ENCODE measurements at regions not wholly inside any gene's neighbourhood (a gene's known extent, or its start where the extent isn't known, plus 50 kb on each side); places are given as distances from the start of the nearest gene placed in this dataset.
"Not testable (repeated sequence)": the region's sequence is repeated elsewhere in the genome, so short reads cannot be mapped to it uniquely, and the experiment has no call there.

DNA sequence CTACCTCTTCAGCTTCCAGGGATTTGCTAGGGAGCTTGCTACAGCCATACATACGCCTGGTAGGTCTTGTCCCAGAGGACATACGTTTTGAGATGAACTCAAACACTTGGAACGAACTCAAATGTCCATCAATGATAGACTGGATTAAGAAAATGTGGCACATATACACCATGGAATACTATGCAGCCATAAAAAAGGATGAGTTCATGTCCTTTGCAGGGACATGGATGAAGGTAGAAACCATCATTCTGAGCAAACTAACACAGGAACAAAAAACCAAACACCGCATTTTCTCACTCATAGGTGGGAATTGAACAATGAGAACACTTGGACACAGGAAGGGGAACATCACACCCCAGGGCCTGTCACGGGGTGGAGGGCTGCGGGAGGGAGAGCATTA lies 68.6 kb upstream of the SGK1 start:
- DNase-seq, result not testable (repeated sequence)

DNA sequence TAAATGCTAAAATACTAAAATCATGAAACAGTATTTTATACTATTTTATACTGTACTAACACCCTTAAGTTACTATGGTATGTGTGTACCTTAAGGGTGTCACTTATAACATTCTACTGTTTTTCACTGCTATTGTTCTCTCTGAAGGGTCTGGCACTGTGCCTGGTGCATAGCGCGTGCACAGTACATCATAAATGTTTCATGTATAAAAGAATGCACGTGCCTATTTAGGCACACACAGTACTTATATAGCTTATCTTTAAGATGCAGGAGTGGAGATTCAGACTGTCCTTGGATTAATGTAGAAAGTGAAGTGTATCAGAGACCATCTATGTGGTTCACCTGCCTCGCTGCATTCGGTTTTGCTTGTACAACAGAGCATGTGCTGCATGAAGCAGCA lies 64.0 kb upstream of the SGK1 start:
- no peak for DNase-seq

DNA sequence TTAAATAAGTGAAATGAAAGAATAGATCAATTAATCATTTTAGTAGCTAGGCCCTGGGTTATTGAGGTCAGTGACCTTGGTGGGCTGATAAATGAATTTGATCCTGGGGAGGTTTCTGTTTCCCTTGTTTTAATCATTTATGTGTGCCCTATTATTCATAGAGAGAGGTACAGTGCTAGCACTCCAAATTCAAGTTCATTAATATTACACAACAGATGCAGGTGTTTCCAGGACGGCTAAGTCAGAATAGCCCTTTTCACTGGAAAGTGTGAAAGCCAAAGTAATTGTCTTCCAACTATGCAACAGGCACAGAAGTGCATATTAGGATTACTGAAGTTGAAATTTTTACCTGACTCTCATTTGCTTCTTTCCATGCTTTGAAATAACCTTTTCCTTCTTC lies 61.7 kb upstream of the SGK1 start:
- no peak for DNase-seq

DNA sequence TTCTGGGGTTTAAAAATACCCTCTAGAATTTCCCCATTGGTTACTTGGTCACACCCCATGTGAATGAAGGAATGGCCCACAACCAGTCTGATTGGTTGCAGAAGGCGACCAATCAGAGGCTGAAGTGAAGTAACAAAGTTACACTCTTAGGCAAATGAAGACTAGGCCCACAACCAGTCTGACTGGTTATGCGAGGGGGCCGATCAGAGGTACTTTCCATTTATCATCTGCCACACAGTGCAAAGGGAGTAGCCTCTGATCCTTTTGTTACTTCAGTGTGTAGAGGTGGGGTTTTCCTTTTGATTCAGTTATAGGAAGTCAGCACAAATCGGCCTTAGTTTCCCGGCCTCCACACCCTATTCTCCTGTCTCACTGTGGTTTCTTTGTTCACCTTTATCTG lies 61.2 kb upstream of the SGK1 start:
- DNase-seq, result no peak

DNA sequence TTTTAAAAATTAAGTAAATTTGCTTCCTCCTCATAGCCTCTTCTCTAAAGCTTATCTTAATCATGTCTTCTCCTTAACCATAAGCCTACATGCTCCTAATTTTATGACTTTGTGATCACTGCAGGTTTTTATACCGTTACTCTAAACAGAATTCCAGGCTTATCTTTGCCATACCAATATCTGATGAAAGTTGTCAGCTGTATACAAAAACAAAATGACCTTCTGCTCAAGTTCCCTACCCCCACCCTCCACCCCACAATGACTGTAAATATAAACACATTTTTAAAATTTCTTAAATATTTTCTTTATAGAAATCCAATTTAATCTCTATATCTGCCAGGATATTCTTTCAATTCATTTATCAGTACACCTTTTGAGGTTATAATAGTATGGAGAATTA lies 60.5 kb upstream of the SGK1 start:
- DNase-seq, result no peak

DNA sequence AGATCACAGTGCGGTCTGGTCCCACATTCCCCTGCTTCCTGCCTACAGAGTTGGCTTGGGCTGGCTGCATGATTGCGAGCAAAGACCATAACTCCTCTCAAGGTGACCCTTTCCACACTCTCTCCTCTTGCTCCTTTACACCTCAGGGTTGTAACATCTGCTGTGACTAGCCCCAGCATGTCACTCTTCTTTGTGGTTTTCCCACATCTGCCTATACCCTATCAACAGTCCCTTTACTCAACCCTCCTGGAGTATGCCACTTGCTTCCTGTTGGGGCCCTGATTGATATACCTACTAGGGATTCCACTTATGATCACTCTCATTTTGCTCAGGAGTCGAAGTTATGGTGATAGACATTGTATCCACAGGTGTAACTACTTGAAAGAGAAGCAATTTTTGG lies 58.9 kb upstream of the SGK1 start:
- DNase-seq, result no peak

DNA sequence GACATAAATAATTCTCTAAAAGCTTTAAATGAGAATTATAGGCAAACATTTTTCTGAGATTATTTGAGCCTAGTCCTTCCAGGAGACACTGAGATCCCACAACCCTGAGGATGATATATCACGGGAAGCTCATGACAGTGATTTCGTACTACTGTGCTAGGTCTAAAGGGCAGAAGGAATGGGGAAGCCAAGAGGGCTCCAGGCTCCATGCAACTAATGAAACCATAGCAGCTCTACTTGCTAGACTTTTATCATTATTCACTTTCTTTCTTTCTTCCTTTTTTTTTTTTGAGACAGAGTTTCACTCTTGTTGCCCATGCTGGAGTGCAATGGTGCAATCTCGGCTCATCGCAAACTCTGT lies 57.3 kb upstream of the SGK1 start:
- DNase-seq, result no peak

DNA sequence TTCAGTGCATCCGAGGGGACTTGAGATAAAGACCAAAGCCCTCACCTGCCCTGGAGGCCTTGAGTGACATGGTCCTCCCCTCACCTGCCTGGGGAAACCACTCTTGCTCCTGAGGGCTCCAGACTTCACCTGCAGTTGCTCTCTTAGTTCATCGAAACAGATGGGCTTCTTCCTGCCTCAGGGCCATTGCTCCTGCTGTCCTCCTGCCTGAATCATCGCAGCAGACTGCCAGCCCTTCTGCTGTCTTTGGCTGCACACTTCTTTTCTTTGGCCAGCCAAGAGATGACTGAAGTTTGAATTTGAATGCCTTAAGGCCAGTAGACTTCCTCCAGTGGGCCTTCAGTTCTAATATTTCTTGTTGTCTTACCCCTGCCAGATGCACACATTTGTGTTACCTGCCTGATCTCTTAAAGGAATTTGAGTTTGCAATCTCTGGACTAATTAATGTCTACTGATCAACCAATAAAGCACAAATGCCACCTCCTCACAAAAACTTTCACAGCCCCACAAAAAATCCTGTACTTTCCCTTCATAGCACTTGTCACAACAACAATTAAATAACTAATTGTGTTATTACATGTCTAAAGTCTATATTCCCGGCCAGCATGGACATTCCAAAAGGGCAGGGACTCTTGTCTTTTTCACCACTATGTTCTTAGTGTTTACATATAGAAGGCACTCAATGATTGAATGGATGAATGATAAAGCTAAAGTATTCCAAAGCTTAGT lies 56.7 kb upstream of the SGK1 start:
- no peak for DNase-seq

DNA sequence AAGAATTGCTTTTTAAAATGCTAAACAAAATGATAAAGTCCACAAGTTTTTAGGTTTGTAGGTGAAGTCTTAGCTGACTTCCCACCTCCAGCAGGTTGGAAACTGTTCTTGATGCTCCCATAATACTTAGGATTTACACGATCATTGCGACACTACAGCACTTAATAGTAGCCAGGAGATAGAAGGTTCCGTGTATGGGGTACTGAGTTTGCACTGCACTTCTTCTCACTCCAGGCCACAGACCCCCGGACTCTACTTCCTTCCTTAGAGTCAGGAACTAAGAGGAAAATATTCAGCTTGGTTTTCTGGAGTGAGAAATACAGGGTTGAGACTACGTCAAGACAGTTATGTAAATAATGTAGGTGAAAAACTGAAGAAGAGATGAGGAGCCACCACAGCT lies 56.1 kb upstream of the SGK1 start:
- no peak for DNase-seq

DNA sequence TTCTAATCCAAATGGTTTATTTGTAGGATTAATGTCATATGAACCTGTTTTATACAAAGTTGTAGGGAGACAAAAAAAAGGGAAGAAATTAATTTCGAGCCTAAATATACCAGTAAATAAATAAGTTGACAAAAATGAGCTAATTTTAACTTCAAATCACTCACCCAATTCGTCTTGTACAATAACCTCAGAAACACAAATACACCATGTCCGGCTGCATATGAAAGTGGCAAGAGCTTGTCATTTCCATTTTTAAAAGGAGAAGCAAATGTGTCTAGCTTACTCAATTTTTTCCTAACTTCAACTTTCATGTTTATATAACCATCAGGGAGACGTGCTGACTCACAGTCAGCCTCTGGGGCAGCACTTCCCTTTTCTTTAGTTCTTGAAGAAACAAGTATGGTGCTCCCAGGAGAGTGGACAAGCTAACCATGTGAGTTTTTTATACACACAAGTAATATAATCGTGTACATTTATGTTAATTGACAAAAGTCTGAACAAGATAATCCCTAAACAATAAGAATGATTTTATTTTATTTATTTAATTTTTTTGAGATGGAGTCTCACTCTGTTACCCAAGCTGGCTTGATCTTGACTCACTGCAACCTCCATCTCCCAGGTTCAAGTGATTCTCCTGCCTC lies 55.5 kb upstream of the SGK1 start:
- no peak for DNase-seq

DNA sequence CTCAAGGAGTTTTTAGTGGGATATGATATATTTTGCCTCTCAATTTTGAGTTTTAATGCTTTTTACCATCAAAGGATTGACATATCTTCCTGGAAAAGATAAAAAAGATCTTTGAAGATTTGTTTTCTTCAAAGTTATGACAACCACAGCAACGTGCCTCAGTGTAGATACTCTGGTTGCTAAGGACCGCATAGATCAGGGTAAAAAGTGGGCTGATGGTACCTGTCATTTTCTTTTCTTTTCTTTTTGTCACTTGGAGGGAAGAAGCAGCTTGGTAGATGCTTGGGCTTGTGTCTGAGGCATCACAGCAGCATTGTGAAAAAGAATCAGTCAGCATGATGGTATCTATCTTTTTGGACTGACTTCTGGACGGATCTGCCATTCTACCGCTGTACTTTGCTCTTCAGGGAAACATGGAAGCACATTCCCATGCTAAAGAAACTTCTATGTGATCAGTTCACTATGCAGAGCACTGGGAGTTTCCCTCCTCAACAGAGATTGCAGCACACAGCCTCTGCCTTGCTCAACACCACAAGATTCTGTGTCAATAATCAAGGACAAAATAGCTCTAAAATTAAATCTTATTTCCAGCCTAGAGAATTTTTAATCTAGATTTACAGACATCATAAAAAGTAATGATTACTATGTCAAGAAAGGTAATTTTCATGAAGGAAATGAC lies 54.8 kb upstream of the SGK1 start:
- no peak for DNase-seq

DNA sequence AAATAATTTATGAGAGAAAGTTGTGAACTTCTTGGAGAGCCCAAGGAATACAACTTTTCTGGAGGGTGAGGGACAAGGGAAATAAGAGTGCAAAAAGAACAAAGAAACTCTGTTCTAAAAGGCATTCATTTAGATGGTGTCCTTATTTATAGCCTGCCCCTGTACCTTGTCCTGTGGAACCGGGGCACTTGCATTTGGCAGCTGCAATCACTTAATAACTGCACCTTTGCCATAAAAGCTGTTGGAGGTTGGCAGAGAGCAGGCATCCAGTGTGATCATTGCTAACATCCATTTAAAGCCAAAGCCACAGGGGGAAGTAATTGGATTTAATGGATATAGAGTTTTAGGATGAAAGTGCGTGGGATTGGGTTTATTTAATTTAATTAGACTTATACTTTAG lies 50.8 kb upstream of the SGK1 start:
- no peak for DNase-seq

Measured in activated CD8-positive, alpha-beta memory T cell treated with anti-CD3 and anti-CD28 coated beads, Interleukin-2, amount 50 U/mL, for 4 hours (primary cell).